Right cardiac atrium (tissue), 5 donors: ENCODE measurements at regions not wholly inside any gene's neighbourhood (a gene's known extent, or its start where the extent isn't known, plus 50 kb on each side); places are given as distances from the start of the nearest gene placed in this dataset.
A peak's percentile ranks its signal among the peaks of the same experiment; 100 is the strongest.

Source experiments
- ATAC-seq, 2 donors: fragments of 200-7000 bp; cut with Tn5 transposase; one replicate each; pipeline versions ENCODE4 v1.8.0 to v1.9.1; 2020; ENCODE audit warnings: moderate library complexity in 2 of 2, mild to moderate bottlenecking in 1 of 2
- DNase-seq, 3 donors: peaks; one replicate each; pipeline ENCODE4 v3.0.0-alpha.2; 2020
- H3K27ac ChIP-seq: one replicate; pipeline ENCODE4 v1.5.1; 2013; ENCODE audit warnings: mild to moderate bottlenecking, low read length, control low read depth, moderate library complexity
- H3K27me3 ChIP-seq: one replicate; pipeline ENCODE4 v1.6.1; 2013; ENCODE audit not compliant: control insufficient read depth, insufficient read depth
- H3K4me1 ChIP-seq: one replicate; pipeline ENCODE4 v1.6.1; 2013; ENCODE audit warnings: low read length; ENCODE audit not compliant: control insufficient read depth, insufficient read depth
- H3K4me3 ChIP-seq: one replicate; pipeline ENCODE4 v1.5.1; 2013; ENCODE audit warnings: low read length, control low read depth
- H3K9me3 ChIP-seq: one replicate; pipeline ENCODE4 v1.6.1; 2013; ENCODE audit warnings: low read length; ENCODE audit not compliant: control insufficient read depth
- WGBS: extraction: QIAGEN DNeasy Blood & Tissue Kit; methylation state at CpG from one replicate; pipeline ENCODE4 v1.1.7; 2013; 5-methylcytosine and 5-hydroxymethylcytosine counted together
- intact Hi-C, 4 donors: fragments of 100-400 bp; cut with DNase I; formaldehyde crosslinking; loops; one replicate each; pipeline versions ENCODE4 v1.11.0 to v1.14.0; 2022 to 2023
- donor health status: healthy with polysubstance abuse.
- donor health status: DM: no; HTN: yes; CAD: no.
- donor health status: DM: no; HTN: no; CAD: no.
- donor health status: DM: no; HTN: yes; CAD: no; lungs with severe emphysema.
- donor health status: DM: yes; HTN: yes; CAD: no.

GRCh38 chr4:22336822-22337221 is 179.0 kb downstream of the ADGRA3 start:
- DNase-seq, result no peak
- intact Hi-C loops, result no loop called here
- no peaks in the 10 kb centered on the region for H3K4me1 ChIP-seq
- no peak for ATAC-seq
- WGBS, result 94% methylated on average over 6 of the region's 6 CpGs
- H3K27ac ChIP-seq, result no peak overlapping the region
- H3K27me3 ChIP-seq, result no peaks in the 10 kb centered on the region
- H3K4me3 ChIP-seq, result no peak overlapping the region
- H3K9me3 ChIP-seq, result no peaks in the 10 kb centered on the region

- Histone ChIP-seq H3K4me3 (no peak overlapping the region), H3K27me3 (no peaks in the 10 kb centered on the region), H3K27ac (no peak overlapping the region), H3K9me3 (no peaks in the 10 kb centered on the region), H3K4me1 (no peaks in the 10 kb centered on the region)
- DNase-seq (no peak), ATAC-seq (no peak)
- intact Hi-C loops, result no loop called here
- WGBS, result 95% methylated on average over 2 of the region's 2 CpGs
These were observed 181.7 kb downstream of the ADGRA3 start for GRCh38 chr4:22334155-22334554.

DNA sequence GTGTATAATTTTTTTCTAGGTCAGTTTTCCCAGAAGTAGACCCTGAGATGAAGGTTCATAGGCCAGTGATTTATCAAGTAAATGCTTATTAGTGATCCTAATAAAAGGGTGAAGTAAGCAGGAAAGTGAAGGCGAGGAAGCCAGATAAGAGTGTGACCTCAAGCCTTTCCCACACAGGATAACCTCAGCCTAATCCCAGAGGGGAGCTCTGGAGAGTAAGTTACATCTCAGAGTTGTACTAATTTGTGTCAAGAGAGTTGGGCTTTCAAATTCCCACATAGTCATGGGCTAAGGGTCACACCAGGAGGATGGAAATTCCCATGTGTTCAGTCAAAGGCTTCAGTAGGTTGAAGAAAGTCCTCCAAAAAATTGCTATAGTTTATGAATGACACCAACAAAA is 191.4 kb downstream of the ADGRA3 start:
- H3K27me3 ChIP-seq, result no peaks in the 10 kb centered on the region
- H3K27ac ChIP-seq, result no peak overlapping the region
- 40% methylated on average over 1 of the region's 1 CpG for WGBS
- ATAC-seq, result no peak
- H3K4me1 ChIP-seq, result no peaks in the 10 kb centered on the region
- no peak for DNase-seq
- intact Hi-C loops, result no loop called here
- H3K9me3 ChIP-seq, result no peaks in the 10 kb centered on the region
- no peak overlapping the region for H3K4me3 ChIP-seq

- no peaks in the 10 kb centered on the region for H3K4me1 ChIP-seq
- H3K9me3 ChIP-seq, result no peaks in the 10 kb centered on the region
- no peak overlapping the region for H3K4me3 ChIP-seq
- no peak overlapping the region for H3K27ac ChIP-seq
- ATAC-seq (no peak), DNase-seq (no peak)
- WGBS, result 63% methylated on average over 2 of the region's 2 CpGs
- no peaks in the 10 kb centered on the region for H3K27me3 ChIP-seq
- intact Hi-C loops, result no loop called here
These were observed 192.2 kb downstream of the ADGRA3 start for GRCh38 chr4:22323691-22324090.

DNA sequence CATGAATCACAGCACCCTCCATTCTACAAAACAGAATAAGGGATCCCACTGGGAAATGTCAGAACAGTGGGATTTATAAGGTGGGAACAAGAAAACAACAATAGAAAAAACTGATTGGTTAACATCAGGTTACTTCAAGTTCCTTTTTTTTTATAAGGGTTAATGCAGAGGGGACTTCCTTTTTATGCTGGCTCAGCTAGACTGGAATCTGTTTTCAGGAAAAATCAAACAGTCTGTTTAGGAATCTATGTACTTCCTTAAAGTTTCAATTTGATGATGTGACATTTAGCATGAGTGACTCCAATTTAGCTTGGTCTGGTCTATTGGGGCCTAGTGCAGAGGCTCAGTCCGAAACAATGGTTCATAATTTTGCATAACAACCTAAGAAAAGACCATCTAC is 192.9 kb downstream of the ADGRA3 start:
- H3K27me3 ChIP-seq, result no peaks in the 10 kb centered on the region
- H3K4me1 ChIP-seq, result no peaks in the 10 kb centered on the region
- intact Hi-C loops, result no loop called here
- no peak for DNase-seq
- H3K27ac ChIP-seq, result no peak overlapping the region
- no peak for ATAC-seq
- WGBS, result 1% methylated on average over 1 of the region's 1 CpG
- no peak overlapping the region for H3K4me3 ChIP-seq
- H3K9me3 ChIP-seq, result no peaks in the 10 kb centered on the region

GRCh38 chr4:22315628-22316027 is 200.2 kb downstream of the ADGRA3 start:
- Histone ChIP-seq H3K4me3 (no peak overlapping the region), H3K9me3 (no peaks in the 10 kb centered on the region), H3K27me3 (no peaks in the 10 kb centered on the region), H3K4me1 (no peaks in the 10 kb centered on the region), H3K27ac (no peak overlapping the region)
- DNase-seq (no peak), ATAC-seq (no peak)
- intact Hi-C loops, result no loop called here
- WGBS, result 55% methylated on average over 2 of the region's 2 CpGs

DNA sequence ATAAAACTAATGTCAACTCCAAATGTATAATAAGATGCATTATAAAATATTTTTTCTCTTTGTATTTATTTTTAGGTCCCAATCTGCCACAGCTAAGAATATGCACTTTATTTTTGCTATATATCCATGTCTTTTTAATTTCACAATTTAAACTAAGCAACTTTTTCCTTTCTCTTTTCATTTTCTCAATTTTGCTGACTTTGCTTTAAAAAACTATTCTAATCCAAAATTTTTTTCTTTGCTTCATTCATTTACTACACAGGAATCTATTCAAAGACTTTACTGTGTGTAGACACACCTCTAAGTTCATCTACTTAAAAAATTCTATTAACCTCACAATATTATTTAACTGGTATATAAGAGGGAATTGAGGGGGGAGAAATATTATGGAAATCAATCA is 201.9 kb downstream of the ADGRA3 start:
- Histone ChIP-seq H3K27me3 (no peaks in the 10 kb centered on the region), H3K4me1 (no peaks in the 10 kb centered on the region), H3K9me3 (no peaks in the 10 kb centered on the region), H3K4me3 (no peak overlapping the region), H3K27ac (no peak overlapping the region)
- ATAC-seq, result no peak
- intact Hi-C loops, result no loop called here
- no peak for DNase-seq

GRCh38 chr4:22312113-22312512 is 203.8 kb downstream of the ADGRA3 start:
- DNase-seq (no peak), ATAC-seq (no peak)
- Histone ChIP-seq H3K9me3 (no peaks in the 10 kb centered on the region), H3K4me1 (no peaks in the 10 kb centered on the region), H3K4me3 (no peak overlapping the region), H3K27me3 (no peaks in the 10 kb centered on the region), H3K27ac (no peak overlapping the region)
- WGBS, result 85% methylated on average over 4 of the region's 4 CpGs
- intact Hi-C loops, result no loop called here

- H3K4me3 ChIP-seq, result no peak overlapping the region
- DNase-seq (no peak), ATAC-seq (no peak)
- 77% methylated on average over 2 of the region's 2 CpGs for WGBS
- H3K9me3 ChIP-seq, result no peaks in the 10 kb centered on the region
- intact Hi-C loops, result no loop called here
- no peaks in the 10 kb centered on the region for H3K4me1 ChIP-seq
- no peak overlapping the region for H3K27ac ChIP-seq
- H3K27me3 ChIP-seq, result no peaks in the 10 kb centered on the region
These were observed 214.6 kb downstream of the ADGRA3 start for GRCh38 chr4:22301253-22301652.

- Histone ChIP-seq H3K27ac (no peak overlapping the region), H3K4me3 (no peak overlapping the region), H3K4me1 (no peaks in the 10 kb centered on the region), H3K9me3 (no peaks in the 10 kb centered on the region), H3K27me3 (no peaks in the 10 kb centered on the region)
- 85% methylated on average over 3 of the region's 3 CpGs for WGBS
- ATAC-seq (no peak), DNase-seq (no peak)
- intact Hi-C loops, result no loop called here
These were observed 216.2 kb downstream of the ADGRA3 start for GRCh38 chr4:22299678-22300077.

DNA sequence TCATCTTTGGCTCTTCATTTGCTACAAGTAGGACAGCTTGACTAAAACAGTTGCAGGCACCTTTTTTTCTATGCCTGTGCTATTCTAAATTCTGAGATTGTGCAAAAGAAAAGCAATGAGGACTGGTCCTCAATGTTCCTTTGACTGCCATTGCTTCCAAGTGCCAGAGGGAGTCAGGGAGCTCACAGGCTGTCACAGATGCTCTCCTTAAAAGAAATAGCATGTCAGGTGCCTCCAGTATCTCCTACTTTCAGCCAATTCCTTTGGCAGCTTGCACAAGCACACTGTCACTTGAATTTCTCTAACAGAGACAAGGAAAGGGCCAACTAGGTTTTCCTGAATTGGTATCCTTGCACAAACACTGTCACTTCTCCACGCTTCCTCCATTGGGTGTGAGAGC is 228.2 kb downstream of the ADGRA3 start:
- no peaks in the 10 kb centered on the region for H3K9me3 ChIP-seq
- no peak overlapping the region for H3K27ac ChIP-seq
- H3K4me1 ChIP-seq, result no peaks in the 10 kb centered on the region
- DNase-seq, result no peak
- intact Hi-C loops, result no loop called here
- no peaks in the 10 kb centered on the region for H3K27me3 ChIP-seq
- H3K4me3 ChIP-seq, result no peak overlapping the region
- ATAC-seq, result no peak
- 83% methylated on average over 1 of the region's 1 CpG for WGBS

GRCh38 chr4:22268350-22269025 is 247.4 kb downstream of the ADGRA3 start:
- Histone ChIP-seq H3K4me3 (no peak overlapping the region), H3K27ac (no peak overlapping the region), H3K4me1 (no peaks in the 10 kb centered on the region), H3K9me3 (no peaks in the 10 kb centered on the region), H3K27me3 (no peaks in the 10 kb centered on the region)
- intact Hi-C loops, result no loop called here
- DNase-seq, result peak in 1 of 3 donors; percentile 17
- no peak for ATAC-seq
- WGBS, result 60% methylated on average over 10 of the region's 10 CpGs
